HG03064 (cell line): ENCODE measurements at regions not wholly inside any gene's neighbourhood (a gene's known extent, or its start where the extent isn't known, plus 50 kb on each side); places are given as distances from the start of the nearest gene placed in this dataset.
"Not testable (repeated sequence)": the region's sequence is repeated elsewhere in the genome, so short reads cannot be mapped to it uniquely, and the experiment has no call there.

Source experiments
- ATAC-seq: cut with Tn5 transposase; IDR thresholded peaks from one replicate; pipeline ENCODE4 v1.9.1; 2021; ENCODE audit warnings: low read depth; ENCODE audit not compliant: unreplicated experiment

GRCh38 chr4:58871509-58871908 lies 1761.3 kb upstream of the IGFBP7 start:
- ATAC-seq: no peak

DNA sequence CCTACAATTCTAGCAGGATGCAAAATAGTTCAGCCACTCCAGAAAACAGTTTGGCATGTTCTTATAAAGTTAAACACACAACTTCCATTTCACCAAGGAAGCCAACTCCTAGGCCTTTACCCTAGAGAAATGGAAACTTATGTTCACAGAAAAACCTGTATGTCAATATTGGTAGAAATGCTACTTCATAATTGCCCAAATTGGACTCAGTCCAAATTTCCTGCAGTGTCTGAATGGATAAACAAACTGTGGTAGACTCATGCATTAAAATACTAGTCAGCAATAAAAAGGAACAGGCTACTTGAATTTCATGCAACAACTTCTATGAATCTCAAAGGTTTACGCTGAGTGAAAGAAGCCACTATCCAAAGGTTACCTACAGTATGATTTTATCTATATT lies 1738.8 kb upstream of the IGFBP7 start:
- no peak for ATAC-seq

GRCh38 chr4:58843455-58843854 lies 1733.3 kb upstream of the IGFBP7 start:
- no peak for ATAC-seq

DNA sequence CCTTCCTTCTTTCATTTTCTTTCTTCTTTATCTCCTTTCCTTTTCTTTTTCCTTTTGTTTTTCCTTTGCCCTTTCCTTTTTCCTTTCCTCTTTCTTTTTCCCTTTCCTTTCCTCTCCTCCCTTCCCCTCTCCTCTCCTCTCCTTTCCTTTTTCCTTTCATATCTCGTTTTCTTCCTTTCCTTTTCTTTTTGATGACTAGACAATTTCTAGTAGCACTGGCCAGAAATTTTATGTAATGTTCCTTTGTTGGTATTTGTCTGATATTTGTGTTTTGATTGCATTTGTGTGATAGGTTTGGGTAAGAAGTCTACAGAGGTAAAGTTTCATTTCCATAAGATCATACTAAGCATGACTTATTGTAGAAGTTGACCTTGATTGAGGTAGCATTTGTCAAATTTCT lies 1722.9 kb upstream of the IGFBP7 start:
- ATAC-seq: no peak

DNA sequence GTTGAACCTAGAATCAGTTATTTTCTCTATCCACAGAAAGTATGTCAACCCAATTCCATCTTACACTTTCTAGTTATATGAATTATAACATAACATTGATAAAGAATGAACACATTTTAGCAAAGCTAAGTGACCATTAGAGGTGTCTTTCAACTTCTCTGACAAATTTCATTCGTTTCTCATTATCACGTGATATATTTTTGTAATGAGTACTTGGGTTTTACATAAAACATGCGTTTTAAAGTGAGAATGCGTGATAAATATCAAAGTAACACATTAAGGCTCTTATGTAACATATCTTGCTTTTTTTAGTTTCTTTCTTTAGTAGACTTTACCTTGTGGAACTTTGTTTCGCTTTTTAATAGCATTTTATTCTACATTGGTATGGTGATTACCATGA lies 1715.1 kb upstream of the IGFBP7 start:
- ATAC-seq: no peak

DNA sequence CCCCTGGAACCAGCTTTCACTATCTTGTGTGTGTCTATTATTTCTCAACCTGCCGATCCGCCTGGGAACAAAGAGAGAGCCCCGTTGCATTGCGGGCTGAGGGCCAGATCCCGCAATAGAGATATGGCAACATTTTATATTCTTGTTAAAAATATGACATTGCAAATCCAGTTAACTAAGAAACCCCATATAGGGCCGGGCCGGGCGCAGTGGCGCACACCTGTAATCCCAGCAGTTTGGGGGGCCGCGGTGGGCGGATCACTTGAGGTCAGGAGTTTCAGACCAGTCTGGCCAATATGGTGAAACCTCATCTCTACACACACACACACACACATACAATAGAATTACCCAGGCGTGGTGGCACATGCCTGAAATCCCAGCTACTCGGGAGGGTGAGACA lies 1708.4 kb upstream of the IGFBP7 start:
- not testable (repeated sequence) for ATAC-seq

DNA sequence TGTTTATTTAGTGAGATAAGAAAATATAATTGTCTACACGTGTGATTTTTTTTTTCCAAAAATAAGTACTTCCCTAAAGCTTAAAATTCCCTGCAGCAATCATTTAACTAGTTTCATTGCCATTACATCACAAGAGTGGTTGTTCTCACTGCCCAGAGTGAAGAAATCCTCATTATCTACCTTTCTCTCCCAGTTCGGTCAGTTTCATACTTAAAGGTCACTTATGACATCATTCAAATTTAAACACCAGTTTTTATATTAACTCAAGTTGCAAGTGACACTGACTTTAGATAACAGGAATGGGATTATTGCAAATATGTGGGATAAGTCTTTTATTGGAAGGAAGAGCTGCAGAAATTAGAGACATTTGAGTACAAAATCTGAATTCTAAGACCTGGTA lies 1699.8 kb upstream of the IGFBP7 start:
- ATAC-seq: no peak

- ATAC-seq: no peak
Measured at GRCh38 chr4:58809366-58809765, 1699.2 kb upstream of the IGFBP7 start.

DNA sequence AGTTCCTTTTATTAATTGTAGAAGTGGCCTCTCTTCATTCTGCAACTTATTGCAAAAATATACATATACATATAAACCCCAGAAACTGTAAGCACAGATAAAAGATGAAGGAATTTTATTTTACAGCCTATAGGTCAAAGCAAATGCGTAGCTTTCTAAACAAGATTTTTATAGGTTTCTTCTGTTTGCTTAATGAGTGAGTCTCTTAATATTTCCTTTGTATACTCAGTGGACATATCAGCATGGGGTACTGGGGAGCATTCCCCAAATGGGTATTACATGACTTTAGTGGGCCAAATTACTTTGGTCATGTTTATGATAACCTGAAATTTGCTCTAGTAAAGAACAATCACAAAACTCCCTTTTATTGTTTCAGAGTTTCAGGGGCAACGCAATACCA lies 1698.6 kb upstream of the IGFBP7 start:
- ATAC-seq: no peak

DNA sequence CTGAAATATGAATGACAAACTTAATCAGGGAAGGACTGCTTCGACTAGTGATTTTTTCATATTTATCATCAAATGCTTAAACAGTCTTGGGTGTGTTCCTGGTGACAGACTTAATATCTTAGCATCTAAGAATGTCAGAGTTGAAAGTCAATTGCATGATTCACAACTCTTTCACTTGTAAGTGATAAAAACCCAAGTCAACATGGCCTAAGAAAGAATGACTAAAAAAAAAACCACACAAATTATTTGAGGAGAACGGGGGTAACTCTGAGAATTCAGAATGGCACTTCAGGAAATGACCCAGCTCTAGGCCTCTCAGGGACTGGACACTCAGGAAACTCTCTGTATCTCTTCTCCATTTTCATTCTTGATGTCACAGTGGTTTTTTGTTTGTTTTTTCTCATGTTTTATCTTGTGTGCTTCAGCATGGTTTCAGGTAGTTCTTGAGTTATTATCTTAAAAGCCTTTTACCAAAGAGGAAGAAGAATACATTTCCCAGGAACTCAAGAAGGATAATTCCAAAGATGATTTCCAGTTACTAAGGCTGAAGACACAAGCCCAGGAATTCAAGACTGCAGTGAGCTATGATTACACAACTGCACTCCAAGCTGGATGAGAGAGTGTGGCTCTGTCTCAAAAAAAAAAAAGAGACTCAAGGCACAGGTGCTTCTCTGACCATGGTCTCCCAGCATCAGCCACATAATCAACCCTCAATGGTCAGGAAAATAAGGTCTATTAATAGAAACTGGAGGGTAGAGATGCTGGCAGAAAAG lies 1697.8 kb upstream of the IGFBP7 start:
- ATAC-seq: no peak

DNA sequence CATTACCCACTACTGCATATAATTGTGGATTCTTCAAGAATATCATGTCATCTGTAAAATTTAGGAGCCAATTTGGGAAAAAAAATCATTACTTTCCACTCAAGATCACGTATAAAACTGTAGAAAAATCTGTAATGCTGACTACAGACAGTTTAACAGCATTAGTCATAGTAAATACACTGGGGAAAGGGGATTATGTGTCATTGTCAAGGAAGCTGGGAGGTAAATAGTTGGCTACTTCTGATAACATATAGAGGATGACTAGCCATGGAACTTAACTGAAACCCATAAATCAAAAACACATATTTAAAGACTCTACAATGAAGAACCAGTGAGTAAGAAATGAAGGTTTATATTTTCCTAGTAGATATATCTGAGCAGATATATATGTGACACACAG lies 1666.4 kb upstream of the IGFBP7 start:
- ATAC-seq: no peak

DNA sequence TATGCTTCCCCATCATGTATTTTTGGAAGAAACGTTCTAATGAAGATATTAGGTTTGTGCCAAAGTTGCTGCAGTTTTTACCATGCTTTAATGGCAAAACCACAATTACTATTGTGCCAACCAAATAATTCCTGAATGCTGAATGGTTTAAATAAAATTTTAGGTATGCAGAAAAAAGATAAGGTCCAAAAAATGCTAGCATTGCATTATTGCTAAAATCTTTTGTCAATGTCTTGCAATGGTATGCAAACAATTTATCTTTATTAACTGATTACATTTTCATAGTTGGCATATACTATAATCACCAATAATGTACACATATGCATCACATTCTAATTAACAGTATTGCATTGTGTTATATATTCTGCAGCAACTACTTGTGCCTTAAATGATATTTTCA lies 1657.4 kb upstream of the IGFBP7 start:
- no peak for ATAC-seq

DNA sequence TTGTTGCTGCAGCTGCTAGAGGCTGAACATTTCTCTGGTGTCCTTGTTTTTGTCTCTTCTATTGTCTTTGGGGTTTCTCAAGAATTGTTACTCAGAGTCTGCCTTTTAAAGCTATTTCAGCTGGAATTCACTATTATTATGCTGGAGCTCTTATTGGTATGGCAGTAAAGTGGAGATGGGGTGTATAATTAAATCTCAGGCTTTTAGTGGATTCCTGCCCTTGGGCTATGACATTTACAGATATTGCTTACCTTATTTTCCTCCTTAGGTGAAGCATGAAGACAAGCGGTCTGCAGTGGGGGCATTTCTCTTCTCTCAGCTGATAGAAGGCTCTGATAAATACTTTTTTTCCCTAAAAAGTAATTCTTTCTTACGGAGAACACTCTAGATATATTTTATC lies 1656.6 kb upstream of the IGFBP7 start:
- ATAC-seq: no peak

- ATAC-seq: no peak
Measured at GRCh38 chr4:58761563-58761962, 1651.4 kb upstream of the IGFBP7 start.

DNA sequence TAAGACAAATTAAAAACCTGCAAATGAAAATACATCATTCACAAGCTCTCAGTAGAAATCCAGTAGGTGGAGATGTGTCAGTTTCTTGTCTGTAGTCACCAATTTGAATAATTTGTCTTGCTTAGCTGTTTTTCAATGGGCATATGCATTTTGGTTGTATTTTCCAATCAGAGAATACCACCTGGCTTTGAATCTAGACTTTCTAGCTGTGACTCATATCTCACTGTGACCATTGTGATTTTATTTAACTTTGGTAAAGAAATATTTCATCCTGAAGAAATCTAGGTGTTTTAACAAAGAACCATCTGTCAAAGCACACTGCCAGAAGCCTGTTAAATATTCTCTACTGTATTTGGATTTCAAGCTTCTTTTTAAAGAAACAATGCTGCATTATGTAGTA lies 1650.6 kb upstream of the IGFBP7 start:
- ATAC-seq: no peak

- ATAC-seq: no peak
Measured at GRCh38 chr4:58760100-58760499, 1649.9 kb upstream of the IGFBP7 start.

GRCh38 chr4:58749206-58749605 lies 1639.0 kb upstream of the IGFBP7 start:
- no peak for ATAC-seq

GRCh38 chr4:58740897-58741296 lies 1630.7 kb upstream of the IGFBP7 start:
- no peak for ATAC-seq

GRCh38 chr4:58739275-58739674 lies 1629.1 kb upstream of the IGFBP7 start:
- ATAC-seq: no peak

- no peak for ATAC-seq
Measured at GRCh38 chr4:58738375-58738774, 1628.2 kb upstream of the IGFBP7 start.

- no peak for ATAC-seq
Measured at GRCh38 chr4:58734030-58734674, 1624.0 kb upstream of the IGFBP7 start.

DNA sequence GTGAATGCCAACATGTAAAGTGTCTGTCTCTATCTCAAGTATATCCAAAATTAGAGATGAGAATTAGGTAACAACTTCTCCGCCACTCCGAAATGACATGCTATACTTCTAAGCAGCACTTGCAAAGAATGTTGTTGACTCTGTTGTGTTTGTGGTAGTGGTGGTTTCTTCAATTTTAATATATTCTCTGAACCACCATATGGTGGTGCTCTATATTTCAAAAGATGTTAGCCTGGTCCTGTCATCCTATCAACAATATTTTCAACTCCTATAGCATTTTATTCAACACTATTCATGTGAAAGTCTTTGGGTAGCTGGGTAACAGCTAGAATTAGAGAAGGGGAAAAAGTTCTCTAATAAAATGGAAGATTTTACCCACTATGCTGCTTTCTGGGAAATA lies 1622.8 kb upstream of the IGFBP7 start:
- no peak for ATAC-seq
